Stomach (tissue), 4 donors: ENCODE measurements at regions not wholly inside any gene's neighbourhood (a gene's known extent, or its start where the extent isn't known, plus 50 kb on each side); places are given as distances from the start of the nearest gene placed in this dataset.

ENCODE experiments used
- EP300 ChIP-seq: sonication (generic); formaldehyde crosslinking; IDR thresholded peaks from one replicate; pipeline ENCODE4 v1.6.1; 2017; ENCODE audit warnings: antibody characterized with exemption
- POLR2A ChIP-seq, 4 donors: fragments of 450-650 bp; IDR thresholded peaks; one replicate each; pipeline ENCODE4 v1.6.1; 2016; ENCODE audit warnings: antibody characterized with exemption in 4 of 4, control low read depth in 2 of 4, mild to moderate bottlenecking in 1 of 4, moderate library complexity in 1 of 4
- POLR2AphosphoS5 ChIP-seq, 3 donors: sonication (generic); formaldehyde crosslinking; IDR thresholded peaks; one replicate each; pipeline ENCODE4 v1.6.1; 2016; ENCODE audit warnings: antibody characterized with exemption in 3 of 3
- TF ChIP-seq, protein P1 (sequence below), 7 experiments: fragments of 450-650 bp in 4 of 7; fragments of 200-600 bp in 3 of 7; sonication (generic) in 3 of 7; IDR thresholded peaks; one replicate each; pipeline ENCODE4 v1.5.1; 2016 to 2019; ENCODE audit warnings: antibody characterized with exemption in 7 of 7, control low read depth in 2 of 7, mild to moderate bottlenecking in 1 of 7

- TF ChIP-seq, protein P1, sequence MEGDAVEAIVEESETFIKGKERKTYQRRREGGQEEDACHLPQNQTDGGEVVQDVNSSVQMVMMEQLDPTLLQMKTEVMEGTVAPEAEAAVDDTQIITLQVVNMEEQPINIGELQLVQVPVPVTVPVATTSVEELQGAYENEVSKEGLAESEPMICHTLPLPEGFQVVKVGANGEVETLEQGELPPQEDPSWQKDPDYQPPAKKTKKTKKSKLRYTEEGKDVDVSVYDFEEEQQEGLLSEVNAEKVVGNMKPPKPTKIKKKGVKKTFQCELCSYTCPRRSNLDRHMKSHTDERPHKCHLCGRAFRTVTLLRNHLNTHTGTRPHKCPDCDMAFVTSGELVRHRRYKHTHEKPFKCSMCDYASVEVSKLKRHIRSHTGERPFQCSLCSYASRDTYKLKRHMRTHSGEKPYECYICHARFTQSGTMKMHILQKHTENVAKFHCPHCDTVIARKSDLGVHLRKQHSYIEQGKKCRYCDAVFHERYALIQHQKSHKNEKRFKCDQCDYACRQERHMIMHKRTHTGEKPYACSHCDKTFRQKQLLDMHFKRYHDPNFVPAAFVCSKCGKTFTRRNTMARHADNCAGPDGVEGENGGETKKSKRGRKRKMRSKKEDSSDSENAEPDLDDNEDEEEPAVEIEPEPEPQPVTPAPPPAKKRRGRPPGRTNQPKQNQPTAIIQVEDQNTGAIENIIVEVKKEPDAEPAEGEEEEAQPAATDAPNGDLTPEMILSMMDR (IDR thresholded peaks at IDR 0.05), result no peak
- TF ChIP-seq EP300 (no peak), POLR2A (IDR thresholded peaks at IDR 0.05) (no peak), POLR2AphosphoS5 (IDR thresholded peaks at IDR 0.05) (no peak)
Observed at GRCh38 chr4:12929784-12930183, 554.4 kb downstream of the RAB28 start.
